NCI-H1930 (cell line): ENCODE measurements at regions not wholly inside any gene's neighbourhood (a gene's known extent, or its start where the extent isn't known, plus 50 kb on each side); places are given as distances from the start of the nearest gene placed in this dataset.
A peak's percentile ranks its signal among the peaks of the same experiment; 100 is the strongest.

Experiments
- DNase-seq, 2 experiments: peaks; one replicate each; lab custom pipeline; 2025; lab: John Stamatoyannopoulos, UW

DNA sequence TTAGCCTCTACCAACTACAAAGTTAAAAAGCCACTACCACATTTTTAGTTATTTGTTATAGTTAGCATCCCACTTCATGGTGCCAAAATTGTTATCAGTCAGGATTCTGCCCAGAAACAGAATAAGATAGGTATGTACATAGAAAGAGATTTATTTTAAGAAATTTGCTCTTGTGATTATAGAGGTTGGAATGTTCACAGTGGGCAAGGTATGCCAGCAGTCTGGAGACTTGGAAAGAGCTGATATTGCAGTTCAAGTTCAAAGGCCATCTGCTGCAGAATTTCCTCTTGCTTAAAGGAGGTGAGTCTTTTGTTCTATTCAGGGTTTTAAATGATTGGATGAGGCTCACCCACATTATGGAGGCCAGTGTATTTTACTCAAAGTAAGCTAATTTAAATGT, 143.8 kb upstream of the POU1F1 start:
- no peak for DNase-seq

DNA sequence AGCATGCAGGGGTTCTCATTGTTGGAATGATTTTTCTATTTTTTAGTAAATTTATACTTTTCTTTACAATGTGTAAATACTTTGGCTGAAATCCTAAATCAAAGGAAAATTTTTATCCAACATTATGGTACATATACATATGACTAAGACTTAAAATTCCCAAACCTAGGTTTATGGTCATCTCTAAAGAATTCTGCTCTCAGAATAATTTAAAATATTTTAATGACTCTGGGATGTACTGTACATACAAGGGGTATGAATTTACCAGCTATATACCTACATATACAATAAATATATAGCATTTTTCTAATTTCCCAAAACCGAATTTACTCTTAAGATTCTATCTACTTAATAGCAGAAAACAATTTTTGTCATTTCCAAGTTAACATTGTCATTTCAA, 137.9 kb upstream of the POU1F1 start:
- DNase-seq, result no peak

DNA sequence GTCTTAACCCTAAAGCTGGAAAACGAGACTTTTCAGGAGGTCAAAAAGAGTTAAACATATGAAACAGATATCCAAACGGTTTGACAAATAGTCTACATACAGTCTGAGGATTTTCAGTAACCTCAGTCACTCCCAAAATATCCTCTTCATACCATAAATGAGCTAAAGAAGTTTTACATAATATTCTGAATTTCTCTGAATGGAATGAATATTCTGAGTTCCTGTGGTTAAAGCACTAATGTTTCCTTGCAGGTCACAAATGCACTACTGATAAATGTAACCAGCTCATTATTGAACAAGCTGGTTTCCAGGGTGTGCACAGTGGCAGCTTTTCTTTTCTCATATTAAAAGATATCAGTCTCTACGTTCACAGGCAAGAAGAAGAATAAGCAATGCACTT, 137.4 kb upstream of the POU1F1 start:
- DNase-seq, result no peak

DNA sequence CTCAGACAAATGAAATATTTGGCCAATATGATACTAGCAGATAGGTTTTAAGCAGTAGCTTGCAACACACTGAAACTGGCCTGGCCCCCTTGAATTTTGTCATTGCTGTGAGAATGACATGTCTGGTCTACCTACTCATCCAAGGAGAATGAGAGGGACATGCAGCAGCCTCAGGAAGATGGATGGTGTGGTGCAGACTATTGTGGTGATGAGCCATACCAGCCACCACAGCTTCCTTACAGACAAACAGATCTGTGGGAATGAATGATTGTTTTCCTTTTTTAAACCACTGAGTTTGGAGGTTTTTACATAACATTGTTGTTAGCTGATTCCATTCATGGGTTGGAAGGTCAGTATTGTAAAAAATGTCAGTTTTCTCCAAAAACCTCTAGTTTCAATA, 133.7 kb upstream of the POU1F1 start:
- DNase-seq, result no peak

DNA sequence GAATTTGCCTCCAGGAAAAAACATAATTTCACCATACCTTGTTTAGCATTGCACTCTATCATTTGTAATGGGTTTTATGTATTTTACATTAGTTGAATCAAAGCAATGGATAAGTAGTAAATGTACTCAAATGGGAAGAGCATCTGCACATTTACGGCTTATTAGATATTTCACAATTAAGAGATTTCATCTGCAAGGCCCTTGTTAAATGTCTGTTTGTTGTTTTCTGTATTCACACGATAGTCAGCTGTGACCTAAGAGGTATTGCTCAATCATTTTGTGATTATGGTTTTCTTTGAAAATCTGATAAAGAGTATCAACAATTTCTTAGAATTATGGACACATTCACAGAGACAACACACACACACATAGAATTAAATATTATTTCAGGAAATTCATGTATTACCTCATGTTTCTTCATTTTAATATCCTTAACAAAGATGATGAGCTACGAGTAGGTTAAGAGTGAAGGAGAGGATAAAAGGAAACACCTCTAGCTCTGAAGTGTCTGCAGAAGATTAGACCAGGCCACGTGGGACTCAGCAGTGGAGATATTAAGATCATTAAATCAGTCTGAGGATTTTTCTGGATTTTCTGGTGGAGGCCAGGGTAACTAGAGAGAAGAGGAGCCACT, 121.9 kb upstream of the POU1F1 start:
- DNase-seq, result no peak

DNA sequence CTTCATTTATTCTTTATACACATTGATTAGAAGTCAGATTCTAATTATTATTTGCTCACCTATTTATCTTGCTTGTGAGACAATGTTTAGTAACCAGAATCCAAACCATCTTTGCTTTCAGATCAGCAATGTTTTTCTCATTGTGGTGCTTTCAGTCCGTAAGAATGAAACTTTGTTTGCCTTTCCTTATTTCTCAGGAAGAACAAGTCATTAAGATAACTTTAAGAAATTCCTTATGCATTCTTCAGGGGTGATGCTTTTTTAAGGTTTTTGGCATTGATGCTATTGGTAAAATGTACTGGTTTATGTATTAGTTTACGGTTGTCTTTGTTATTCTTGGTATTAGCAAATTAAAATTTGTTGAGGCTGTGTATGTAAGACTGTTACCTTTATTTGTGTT, 120.8 kb upstream of the POU1F1 start:
- DNase-seq, result no peak

DNA sequence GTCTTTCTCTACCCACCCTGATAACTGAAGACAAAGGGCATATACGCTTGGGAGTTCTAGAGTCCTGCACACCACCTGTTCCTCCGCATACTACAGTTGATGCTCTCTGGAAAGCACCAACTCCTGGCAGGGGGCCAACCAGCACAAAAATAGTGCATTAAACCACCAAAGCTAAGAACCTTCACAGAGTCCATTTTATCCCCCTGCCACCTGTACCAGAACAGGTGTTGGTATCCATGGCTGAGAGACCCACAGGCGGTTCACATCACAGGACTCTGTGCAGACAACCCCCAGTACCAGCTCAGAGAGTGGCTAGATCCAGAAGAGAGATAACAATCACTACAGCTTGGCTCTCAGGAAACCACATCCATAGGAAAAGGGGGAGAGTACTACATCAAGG, 114.4 kb upstream of the POU1F1 start:
- no peak for DNase-seq

DNA sequence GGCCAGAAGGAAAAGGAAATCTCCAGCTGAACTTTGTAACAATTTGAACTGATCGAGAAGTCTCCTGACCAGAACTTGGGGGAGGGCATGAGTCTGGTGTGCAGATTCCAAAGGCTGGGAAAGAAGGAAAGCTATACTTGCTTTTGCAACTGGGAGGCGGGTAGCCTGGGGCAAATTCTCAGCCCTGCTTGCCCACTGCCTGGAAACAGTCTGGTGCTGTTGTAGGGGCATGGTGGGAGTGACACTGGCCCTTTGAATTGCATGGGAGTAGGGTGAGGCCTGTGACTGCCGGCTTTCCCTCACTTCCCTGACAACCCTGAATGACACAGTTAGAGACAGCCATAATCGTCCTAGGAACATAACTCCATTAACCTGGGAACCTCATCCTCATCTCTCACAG, 114.0 kb upstream of the POU1F1 start:
- no peak for DNase-seq

DNA sequence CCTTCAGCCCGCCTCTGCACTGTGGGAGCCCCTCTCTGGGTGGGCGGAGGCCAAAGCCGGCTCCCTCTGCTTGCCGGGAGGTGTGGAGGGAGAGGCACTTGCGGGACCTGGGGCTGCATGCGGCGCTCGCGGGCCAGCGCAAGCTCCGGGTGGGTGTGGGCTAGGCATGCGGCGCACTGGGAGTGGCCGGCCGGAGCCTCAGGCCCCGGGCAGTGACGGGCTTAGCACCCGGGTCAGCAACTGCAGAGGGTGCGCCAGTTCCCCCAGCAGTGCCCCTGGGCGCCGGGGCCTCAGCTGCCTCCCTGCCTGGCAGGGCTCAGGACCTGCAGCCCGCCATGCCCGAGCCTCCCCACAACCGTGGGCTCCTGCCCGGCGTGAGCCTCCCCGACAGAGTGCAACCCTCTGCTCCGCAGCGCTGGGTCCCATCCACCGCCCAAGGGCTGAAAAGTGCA, 98.9 kb upstream of the POU1F1 start:
- no peak for DNase-seq

DNA sequence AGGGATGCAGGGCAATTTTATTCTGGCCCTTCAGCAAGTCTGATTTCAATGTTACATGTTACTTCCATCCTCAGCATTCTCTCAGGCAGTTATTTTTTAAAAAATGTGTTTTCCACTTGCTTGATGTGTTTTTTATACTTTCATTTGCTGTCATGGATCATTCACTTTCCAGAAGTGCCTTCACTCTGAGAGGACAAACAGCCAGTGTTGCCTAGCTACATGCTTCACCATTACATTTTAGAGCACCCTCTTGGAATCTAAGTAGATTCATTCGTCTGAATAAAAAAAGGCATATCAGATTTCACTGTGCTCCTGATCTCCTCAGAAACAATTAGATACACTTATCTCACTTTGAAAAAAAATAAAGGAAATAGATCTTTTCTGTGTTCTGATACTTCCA, 93.6 kb upstream of the POU1F1 start:
- no peak for DNase-seq

DNA sequence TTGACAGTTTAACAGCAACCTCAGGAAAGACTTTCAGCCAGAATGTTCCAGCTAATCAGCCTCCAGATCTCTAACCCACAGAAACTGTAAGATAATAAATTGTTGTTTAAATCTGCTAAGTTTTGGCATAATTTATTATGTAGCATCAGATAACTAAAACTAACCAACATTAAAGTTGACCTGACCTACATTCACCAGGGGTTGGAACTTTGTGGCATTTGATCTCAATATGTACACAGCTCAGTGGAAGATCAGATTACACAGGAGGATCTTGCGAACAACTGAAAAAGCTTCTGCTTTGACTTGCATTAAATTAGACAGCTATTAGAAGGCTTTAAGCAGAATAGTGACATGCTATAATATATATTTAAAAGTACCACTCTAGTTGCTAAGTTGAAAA, 91.4 kb upstream of the POU1F1 start:
- DNase-seq, result no peak

DNA sequence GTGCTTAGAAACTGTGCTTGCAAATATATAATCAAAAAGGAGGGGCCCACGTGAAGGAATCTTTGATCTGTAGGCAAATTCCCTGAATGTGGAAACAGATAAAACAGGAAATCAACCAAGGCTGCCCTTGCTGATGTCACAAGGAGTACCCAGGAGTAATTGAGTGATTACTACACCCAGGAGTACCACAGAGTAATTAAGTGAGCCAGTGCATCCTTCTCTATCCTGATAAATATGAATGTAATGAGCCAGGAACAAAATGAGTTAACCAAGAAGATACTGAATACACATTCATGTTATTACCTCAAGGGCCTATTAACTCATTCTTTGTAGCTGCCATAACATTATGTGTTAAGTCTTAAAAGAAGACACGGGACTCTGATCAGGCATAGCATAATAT, 87.3 kb upstream of the POU1F1 start:
- no peak for DNase-seq

DNA sequence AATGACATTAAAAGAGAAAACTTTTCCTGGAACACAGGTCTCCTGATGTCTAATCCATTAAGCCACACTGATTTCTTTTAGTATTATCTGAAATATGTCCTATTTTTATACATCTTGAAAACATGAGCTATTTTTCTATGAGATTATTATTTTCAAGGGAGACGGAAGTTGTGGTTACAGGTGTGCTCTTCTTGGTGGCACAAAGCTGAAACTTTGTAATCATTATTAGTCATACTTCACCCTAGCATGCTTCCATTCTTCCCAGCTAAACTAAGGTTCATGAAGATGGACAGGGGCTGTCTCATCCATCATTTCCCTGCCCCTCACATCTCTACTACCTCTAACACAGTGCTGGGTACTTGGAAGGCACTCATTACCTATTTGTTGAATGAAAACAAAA, 85.6 kb upstream of the POU1F1 start:
- no peak for DNase-seq

DNA sequence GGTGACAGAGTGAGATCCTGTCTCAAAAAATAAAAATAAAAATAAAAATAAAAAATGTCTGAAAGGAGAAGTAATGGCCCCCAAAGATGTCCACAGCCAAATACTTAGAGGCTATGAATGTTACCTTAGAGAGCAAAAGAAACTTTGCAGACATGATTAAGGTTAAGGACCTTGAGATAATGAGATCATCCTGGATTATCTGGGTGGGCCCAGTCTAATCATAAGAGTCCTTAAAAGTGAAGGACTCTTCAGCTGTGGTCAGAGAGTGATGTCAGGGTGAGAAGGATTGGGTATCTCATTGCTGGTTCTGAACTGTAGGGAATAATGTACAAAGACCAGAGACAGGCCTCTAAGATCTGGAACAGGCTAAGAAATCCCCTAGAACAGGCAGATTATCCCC, 84.9 kb upstream of the POU1F1 start:
- no peak for DNase-seq

DNA sequence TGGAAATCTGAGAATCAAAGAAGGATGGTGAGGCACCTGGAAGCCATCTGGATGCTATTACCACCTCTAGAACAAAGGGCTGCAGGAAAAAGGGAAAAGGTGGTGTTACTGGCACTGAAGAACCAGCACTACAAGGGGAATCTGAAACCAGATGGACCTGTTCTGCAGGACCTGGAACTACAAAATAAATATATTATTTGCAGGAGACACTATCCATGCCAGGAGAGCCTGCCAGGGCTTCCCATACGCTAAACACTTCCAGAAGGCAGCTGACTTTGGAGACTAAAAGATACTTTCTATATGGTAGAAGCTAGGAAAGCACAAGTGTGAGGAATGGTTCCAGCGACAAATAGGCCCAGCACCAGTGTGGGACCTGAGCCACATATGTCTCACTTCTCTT, 83.4 kb upstream of the POU1F1 start:
- no peak for DNase-seq

DNA sequence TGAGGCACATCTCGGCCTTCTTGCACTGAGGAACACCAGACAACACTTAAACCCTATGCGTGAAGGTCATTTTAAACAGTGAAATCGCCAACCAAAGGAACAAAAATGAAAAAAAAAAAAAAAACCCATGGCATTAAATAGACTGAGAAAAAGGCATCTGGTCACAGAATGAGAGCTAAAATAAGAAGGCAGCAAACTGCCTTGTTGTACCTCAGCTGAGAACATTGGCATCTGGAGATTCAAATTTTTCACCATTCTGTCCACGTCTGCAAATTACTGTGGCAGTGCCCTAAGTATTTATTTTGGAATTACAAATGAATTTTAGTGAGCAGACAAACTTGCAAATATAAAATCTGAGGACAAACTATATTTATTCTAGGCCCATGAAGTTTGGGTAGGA, 82.6 kb upstream of the POU1F1 start:
- no peak for DNase-seq

DNA sequence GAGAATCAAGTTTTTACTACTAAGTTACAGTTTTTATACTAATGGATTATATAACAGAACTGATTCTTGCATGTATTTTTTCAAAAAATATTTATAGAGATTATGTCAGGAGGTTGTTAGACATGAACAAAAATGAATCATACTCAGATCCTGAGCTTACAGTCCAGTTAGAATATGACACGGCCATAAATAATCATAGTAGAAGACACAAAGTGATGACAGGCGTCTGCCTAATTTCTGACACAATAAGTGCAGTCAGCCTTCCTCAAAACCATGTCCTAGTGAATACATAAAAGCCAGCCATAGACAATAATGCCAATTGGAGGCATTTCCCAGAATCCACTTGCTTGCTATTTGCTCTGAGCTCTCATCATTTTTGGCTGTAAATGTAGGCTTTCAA, 81.7 kb upstream of the POU1F1 start:
- DNase-seq, result no peak

DNA sequence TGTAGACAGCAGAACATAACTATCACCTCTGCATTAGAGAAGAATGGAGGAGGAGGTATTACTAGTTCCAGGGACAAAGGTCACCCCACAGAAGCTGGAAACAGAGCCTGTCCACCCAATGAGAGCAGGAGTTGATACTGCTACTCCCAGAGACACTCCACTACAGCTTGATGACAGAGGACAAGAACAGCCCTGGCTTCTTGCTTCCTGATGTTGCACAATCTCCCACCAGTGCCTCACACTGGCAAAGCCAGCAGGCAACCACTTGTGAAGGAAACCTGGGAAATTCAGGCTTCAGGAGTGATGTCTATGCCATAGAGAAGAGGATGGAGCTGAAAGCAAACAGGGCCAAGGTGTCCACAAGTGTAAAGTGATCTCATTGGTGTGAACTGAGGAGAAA, 78.0 kb upstream of the POU1F1 start:
- DNase-seq, result no peak

DNA sequence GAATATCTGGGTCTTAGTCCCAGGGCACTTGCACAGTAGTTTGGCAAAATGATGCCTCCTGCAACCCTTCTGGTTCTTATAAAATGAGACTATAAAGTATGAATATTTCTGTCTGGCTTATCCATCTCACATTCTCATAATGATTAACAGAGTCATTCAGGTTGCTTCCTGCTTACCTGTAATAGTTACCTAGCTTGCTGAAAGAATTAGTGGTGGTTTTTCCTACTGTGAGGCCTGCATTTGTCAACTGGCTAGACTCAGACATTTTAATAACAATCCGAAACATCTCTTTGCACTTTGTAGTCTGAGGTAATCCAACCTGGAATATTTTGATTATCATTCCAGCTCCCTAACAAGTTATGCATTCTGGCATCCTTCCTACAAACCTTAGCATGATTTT, 75.6 kb upstream of the POU1F1 start:
- no peak for DNase-seq

DNA sequence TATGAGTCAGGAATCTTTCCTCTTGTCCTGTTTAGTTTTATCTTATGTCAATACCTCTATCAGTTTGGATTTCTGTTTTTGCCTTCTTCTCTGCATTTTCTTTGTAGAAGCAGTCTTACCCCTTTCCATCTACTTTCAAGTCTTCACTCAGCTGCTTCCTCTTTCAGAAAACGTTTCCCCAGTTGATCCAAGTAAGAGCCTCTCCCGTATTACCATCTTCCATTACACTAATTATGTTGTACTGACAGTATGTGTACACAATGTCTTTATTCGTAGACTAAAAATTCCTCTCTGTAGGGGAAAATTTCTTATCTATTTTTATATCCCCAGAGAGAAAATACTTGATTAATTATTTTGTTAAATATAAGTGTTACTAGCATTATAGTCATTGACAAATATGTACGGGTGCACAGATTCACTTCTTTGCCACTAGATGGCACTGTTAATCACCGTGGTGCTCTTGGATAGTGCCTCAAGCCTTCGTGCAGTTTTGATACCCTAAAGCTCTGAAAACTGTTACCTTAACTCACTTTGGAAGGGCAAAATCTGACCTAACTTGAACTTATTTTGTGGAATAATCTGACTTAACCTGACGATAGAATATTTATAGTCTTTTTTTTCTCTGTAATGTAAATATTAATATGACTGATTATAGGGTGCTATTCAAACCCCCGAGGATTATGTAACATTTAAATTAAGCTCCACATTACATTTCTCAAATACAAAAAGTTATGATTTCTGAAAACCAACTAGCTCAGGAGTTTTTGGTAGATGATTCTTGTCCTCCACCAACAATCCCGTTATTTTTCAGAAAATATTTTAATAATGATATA, 74.2 kb upstream of the POU1F1 start:
- peak in 1 of 2 experiments; percentile 24 for DNase-seq

DNA sequence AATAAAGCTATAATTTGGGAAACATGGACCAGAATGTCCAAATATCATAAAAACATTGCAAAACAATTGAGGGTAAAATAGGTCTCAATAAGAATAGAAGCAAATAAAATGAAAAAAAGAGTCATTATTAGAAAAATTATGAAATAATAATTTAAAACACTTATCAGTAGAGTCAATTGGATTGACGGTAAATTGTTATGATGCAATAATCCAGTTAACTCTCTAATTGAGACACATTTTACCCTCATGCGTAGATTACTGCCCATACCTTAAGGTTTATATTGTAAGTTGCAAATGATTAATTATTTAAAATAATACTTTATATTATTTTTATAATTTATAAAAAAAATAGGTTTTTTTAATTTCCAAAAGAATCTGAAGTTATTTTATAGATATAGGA, 73.4 kb upstream of the POU1F1 start:
- DNase-seq, result no peak

DNA sequence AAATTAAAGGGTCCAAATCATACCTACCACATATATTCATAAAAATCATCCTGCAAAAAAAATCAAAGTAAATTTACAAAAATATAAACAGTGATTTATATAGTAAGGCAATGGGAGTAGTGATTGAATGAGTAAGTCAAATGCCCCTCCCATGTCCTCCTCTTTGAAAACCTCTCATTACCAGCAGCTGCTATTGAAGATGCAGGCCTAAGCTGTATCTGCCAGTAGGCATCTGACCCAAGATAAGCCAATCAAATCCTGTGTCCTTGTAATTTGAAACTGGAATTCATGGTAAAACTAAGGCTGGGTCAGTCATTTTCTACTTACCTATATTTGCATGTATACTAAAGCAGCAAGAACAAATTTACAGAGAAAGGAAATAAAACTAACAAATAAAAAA, 60.4 kb upstream of the POU1F1 start:
- DNase-seq, result no peak

DNA sequence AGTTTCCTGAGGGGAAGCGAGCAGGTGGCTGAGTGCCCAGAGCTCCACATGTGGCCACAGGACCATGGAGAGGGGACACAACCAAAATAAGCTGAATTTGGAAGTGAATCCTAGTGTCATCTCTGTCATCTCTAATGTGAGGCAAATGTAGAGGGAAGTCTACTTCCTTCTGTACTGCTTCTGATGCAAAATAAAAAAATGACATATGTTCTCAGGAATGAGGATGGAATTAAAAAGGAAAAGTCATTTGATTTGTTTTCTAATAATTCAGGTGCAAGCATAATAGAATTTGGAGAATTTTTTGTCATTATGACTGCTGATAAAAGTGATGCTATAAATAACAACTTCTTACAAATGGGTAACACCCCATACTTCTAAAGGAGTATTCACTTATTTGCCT, 59.5 kb upstream of the POU1F1 start:
- DNase-seq, result no peak

DNA sequence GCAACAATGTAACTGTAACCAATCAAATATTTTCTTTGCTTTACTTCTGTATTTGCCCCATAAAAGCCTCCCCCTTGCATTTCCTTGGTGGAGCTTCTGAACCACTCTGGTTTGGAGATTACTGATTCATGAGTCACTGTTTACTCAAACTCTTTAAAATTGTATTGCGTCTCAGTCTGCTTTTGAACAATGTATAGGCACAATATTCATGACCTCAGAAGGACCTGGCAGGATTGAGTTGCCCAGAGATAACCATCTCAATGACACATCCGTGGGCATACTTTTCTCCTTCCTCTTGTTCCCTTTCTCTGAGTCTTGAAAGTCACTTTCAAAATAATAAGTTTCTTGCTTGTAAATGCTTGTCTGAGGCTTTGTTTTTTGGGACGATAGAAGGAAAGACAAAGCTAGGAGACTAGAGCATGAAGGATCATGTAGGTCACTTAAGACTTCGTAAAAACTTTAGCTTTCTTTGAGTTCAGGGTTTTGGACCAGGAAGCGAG, 57.1 kb upstream of the POU1F1 start:
- no peak for DNase-seq
